HCT116 (cell line): ENCODE measurements at regions not wholly inside any gene's neighbourhood (a gene's known extent, or its start where the extent isn't known, plus 50 kb on each side); places are given as distances from the start of the nearest gene placed in this dataset.

Experiments
- ATAC-seq: fragments of 200-7000 bp; cut with Tn5 transposase; 2 replicates; pipeline ENCODE4 v1.9.1; 2020; ENCODE audit warnings: mild to moderate bottlenecking, moderate library complexity
- BruUV-seq: library from RNA; stranded (reverse); fragments of 400-500 nt; replicated peaks from 2 replicates; lab custom pipeline; 2021; lab: Mats Ljungman, UMichigan
- CTCF ChIA-PET: fragments of 300-600 bp; sonication (Branson Sonifier 250); formaldehyde crosslinking; loops from one replicate; lab custom pipeline; 2021; ENCODE audit warnings: antibody characterized with exemption; lab: Charles Lee
- POLR2A ChIA-PET: fragments of 300-600, 350-600 bp; sonication (Branson Sonifier 250); formaldehyde crosslinking; loops from one replicate; lab custom pipeline; 2021; ENCODE audit warnings: antibody characterized with exemption; lab: Charles Lee
- RAD21 ChIA-PET, 2 experiments: fragments of 300-600 bp; sonication (Branson Sonifier 250); formaldehyde crosslinking; loops; one replicate each; lab custom pipeline; 2023; ENCODE audit warnings: low total read pairs in 2 of 2; ENCODE audit not compliant: uncharacterized antibody in 2 of 2, unreplicated experiment in 2 of 2, low non-redundant PET in 1 of 2; lab: Charles Lee
- DNase-seq: peaks from one replicate; pipeline ENCODE4 v3.0.0-alpha.2; 2010; ENCODE audit warnings: low read depth, low spot score
- H2AFZ ChIP-seq: fragments of 200-600 bp; shearing (Covaris generic), sonication (generic); 2 replicates; pipeline ENCODE4 v1.6.1; 2017; ENCODE audit warnings: low read depth, mixed run types, mixed read lengths, antibody characterized with exemption, low read length; ENCODE audit not compliant: poor library complexity, severe bottlenecking
- H3K27ac ChIP-seq: 2 replicates; pipeline ENCODE4 v1.5.1; 2012; ENCODE audit warnings: low read depth, low read length
- H3K27me3 ChIP-seq: fragments of 200-600 bp; sonication (generic); 2 replicates; pipeline ENCODE4 v1.6.1; 2016; ENCODE audit warnings: mixed run types, low read length, mixed read lengths; ENCODE audit not compliant: insufficient read depth
- H3K36me3 ChIP-seq, 2 experiments: fragments of 200-500 bp in 1 of 2; fragments of 200-600 bp in 1 of 2; sonication (Bioruptor generic) in 1 of 2; sonication (generic) in 1 of 2; 2 replicates each; pipeline versions ENCODE4 v1.5.1 to v1.6.1; 2014 to 2016; ENCODE audit warnings: low read length in 2 of 2, inconsistent platforms in 1 of 2, mixed read lengths in 1 of 2, mixed run types in 1 of 2; ENCODE audit not compliant: insufficient read depth in 2 of 2, control insufficient read depth in 1 of 2
- H3K4me1 ChIP-seq, 2 experiments: fragments of 200-600 bp in 1 of 2; sonication (generic) in 1 of 2; 2 replicates each; pipeline versions ENCODE4 v1.5.1 to v1.6.1; 2012 to 2017; ENCODE audit warnings: low read length in 2 of 2, inconsistent platforms in 1 of 2, mild to moderate bottlenecking in 1 of 2, mixed read lengths in 1 of 2, mixed run types in 1 of 2, moderate library complexity in 1 of 2; ENCODE audit not compliant: insufficient read depth in 2 of 2, control insufficient read depth in 1 of 2
- H3K4me2 ChIP-seq: fragments of 200-600 bp; sonication (generic); 2 replicates; pipeline ENCODE4 v1.6.1; 2017; ENCODE audit warnings: mixed run types, low read length, mixed read lengths
- H3K4me3 ChIP-seq, 2 experiments: fragments of 200-600 bp in 1 of 2; sonication (generic) in 1 of 2; replicated peaks in 1 of 2; 2 replicates each; pipeline ENCODE4 v1.5.1; 2011 to 2016; ENCODE audit warnings: low read length in 2 of 2, control low read depth in 1 of 2, low read depth in 1 of 2, mild to moderate bottlenecking in 1 of 2, mixed read lengths in 1 of 2, mixed run types in 1 of 2
- H3K79me2 ChIP-seq: fragments of 200-600 bp; sonication (generic); 2 replicates; pipeline ENCODE4 v1.6.1; 2017; ENCODE audit warnings: mild to moderate bottlenecking, mixed run types, low read length, moderate library complexity, mixed read lengths; ENCODE audit not compliant: insufficient read depth
- H3K9ac ChIP-seq: fragments of 200-600 bp; sonication (generic); 2 replicates; pipeline ENCODE4 v1.6.1; 2016; ENCODE audit warnings: low read length, mixed read lengths
- H3K9me2 ChIP-seq: fragments of 200-600 bp; sonication (generic), shearing (Covaris generic); 2 replicates; pipeline ENCODE4 v1.6.1; 2017; ENCODE audit warnings: mixed run types, mild to moderate bottlenecking, moderate library complexity; ENCODE audit not compliant: insufficient read depth
- H3K9me3 ChIP-seq, 2 experiments: fragments of 200-500 bp in 1 of 2; fragments of 200-600 bp in 1 of 2; sonication (Bioruptor generic) in 1 of 2; sonication (generic) in 1 of 2; 2 replicates each; pipeline ENCODE4 v1.6.1; 2014 to 2017; ENCODE audit warnings: low read length in 2 of 2, mixed read lengths in 2 of 2, inconsistent platforms in 1 of 2, low read depth in 1 of 2, mild to moderate bottlenecking in 1 of 2, mixed run types in 1 of 2, moderate library complexity in 1 of 2; ENCODE audit not compliant: control insufficient read depth in 1 of 2, insufficient read depth in 1 of 2
- H4K20me1 ChIP-seq: fragments of 200-600 bp; sonication (generic), shearing (Covaris generic); 2 replicates; pipeline ENCODE4 v1.6.1; 2017; ENCODE audit warnings: mixed run types, mild to moderate bottlenecking, moderate library complexity; ENCODE audit not compliant: insufficient read depth
- CBX3 ChIP-seq: IDR thresholded peaks from 2 replicates; pipeline ENCODE4 v1.6.1; 2012; ENCODE audit warnings: low read depth
- EZH2phosphoT487 ChIP-seq: fragments of 200-600 bp; IDR thresholded peaks from 2 replicates; pipeline ENCODE4 v1.6.1; 2018; ENCODE audit warnings: antibody characterized with exemption, borderline replicate concordance
- FOSL1 ChIP-seq: IDR thresholded peaks from 2 replicates; pipeline ENCODE4 v1.6.1; 2012; ENCODE audit warnings: low read depth
- MAX ChIP-seq: IDR thresholded peaks from 2 replicates; pipeline ENCODE4 v1.6.1; 2012
- POLR2AphosphoS5 ChIP-seq: IDR thresholded peaks from 2 replicates; pipeline ENCODE4 v1.6.1; 2011; ENCODE audit warnings: mild to moderate bottlenecking, low read depth, low read length, moderate library complexity
- SP1 ChIP-seq: IDR thresholded peaks from 2 replicates; pipeline ENCODE4 v1.6.1; 2012; ENCODE audit warnings: low read depth
- YY1 ChIP-seq: IDR thresholded peaks from 2 replicates; pipeline ENCODE4 v1.6.1; 2011; ENCODE audit warnings: low read length, low read depth, moderate library complexity, mild to moderate bottlenecking; ENCODE audit not compliant: insufficient replicate concordance; ENCODE audit errors: extremely low read depth
- ZNF274 ChIP-seq: fragments of 200-500 bp; sonication (Bioruptor generic); IDR thresholded peaks from 2 replicates; pipeline ENCODE4 v1.6.1; 2014; ENCODE audit warnings: mild to moderate bottlenecking, low read depth, low read length, inconsistent platforms
- intact Hi-C: fragments of 100-400 bp; cut with micrococcal nuclease; formaldehyde crosslinking; loops from 2 replicates; pipeline ENCODE4 v1.10.0; 2022
- TF ChIP-seq, protein P1 (sequence below), 3 experiments: fragments of 200-600 bp in 1 of 3; sonication (generic) in 1 of 3; IDR thresholded peaks in 2 of 3; conservative IDR thresholded peaks in 1 of 3; 2 replicates each; pipeline ENCODE4 v1.5.1; 2012 to 2017; ENCODE audit warnings: low read depth in 2 of 3, low read length in 2 of 3, antibody characterized with exemption in 1 of 3, borderline replicate concordance in 1 of 3, control low read depth in 1 of 3, mild to moderate bottlenecking in 1 of 3, mixed read lengths in 1 of 3, mixed run types in 1 of 3, moderate library complexity in 1 of 3; ENCODE audit not compliant: insufficient read depth in 1 of 3

GRCh38 chr3:61349717-61350116 is 98.5 kb upstream of the FHIT start:
- intact Hi-C loops = no loop called here
- CTCF ChIA-PET = no interaction called here
- no peak for ATAC-seq

DNA sequence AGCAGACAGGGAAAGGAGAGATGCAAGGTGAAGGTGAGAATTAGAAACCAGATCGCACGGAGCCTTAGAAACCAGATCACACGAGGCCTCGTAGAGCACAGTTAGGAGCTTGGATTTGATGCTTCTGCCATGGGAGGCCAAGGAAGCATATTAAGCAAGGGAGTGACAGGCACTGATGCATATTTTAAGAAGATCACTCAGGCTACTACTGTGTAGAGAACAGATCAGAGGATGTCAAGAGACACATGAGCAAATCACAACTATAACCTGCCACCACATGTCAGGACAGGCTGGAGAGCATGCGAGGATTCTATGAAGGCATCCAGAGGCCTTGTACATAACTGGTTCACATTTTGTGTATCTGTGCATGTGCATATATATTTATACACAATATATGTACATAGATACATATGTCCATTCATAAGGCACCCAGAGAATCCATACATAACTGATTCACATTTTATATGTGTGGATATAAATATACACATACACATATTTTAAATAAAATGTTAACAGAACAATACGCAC is 99.6 kb upstream of the FHIT start:
- POLR2A ChIA-PET = no interaction called here
- no peaks in the 10 kb centered on the region for H3K9me2 ChIP-seq
- no peak overlapping the region for H3K4me2 ChIP-seq
- H3K9me3 ChIP-seq = no peaks in the 10 kb centered on the region
- H3K4me1 ChIP-seq = no peaks in the 10 kb centered on the region
- H3K9ac ChIP-seq = no peak overlapping the region
- intact Hi-C loops = no loop called here
- DNase-seq = no peak
- RAD21 ChIA-PET = no interaction called here
- TF ChIP-seq EZH2phosphoT487 = no peak
- TF ChIP-seq FOSL1 = no peak
- TF ChIP-seq, protein P1, sequence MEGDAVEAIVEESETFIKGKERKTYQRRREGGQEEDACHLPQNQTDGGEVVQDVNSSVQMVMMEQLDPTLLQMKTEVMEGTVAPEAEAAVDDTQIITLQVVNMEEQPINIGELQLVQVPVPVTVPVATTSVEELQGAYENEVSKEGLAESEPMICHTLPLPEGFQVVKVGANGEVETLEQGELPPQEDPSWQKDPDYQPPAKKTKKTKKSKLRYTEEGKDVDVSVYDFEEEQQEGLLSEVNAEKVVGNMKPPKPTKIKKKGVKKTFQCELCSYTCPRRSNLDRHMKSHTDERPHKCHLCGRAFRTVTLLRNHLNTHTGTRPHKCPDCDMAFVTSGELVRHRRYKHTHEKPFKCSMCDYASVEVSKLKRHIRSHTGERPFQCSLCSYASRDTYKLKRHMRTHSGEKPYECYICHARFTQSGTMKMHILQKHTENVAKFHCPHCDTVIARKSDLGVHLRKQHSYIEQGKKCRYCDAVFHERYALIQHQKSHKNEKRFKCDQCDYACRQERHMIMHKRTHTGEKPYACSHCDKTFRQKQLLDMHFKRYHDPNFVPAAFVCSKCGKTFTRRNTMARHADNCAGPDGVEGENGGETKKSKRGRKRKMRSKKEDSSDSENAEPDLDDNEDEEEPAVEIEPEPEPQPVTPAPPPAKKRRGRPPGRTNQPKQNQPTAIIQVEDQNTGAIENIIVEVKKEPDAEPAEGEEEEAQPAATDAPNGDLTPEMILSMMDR (IDR thresholded peaks at IDR 0.05 in 2 of 3, conservative IDR thresholded peaks at IDR 0.05 in 1 of 3; ENCODE audit: borderline replicate concordance in 1 of 3, insufficient read depth in 1 of 3, low read depth in 2 of 3, low read length in 2 of 3) = no peak
- TF ChIP-seq CBX3 = no peak
- ATAC-seq = no peak
- H3K4me3 ChIP-seq = no peak overlapping the region
- peaks cover 10% of the 10 kb centered on the region for H3K27me3 ChIP-seq
- BruUV-seq = no TSS peak
- H2AFZ ChIP-seq = no peak overlapping the region
- H3K27ac ChIP-seq = no peak overlapping the region
- H4K20me1 ChIP-seq = no peaks in the 10 kb centered on the region
- no peaks in the 10 kb centered on the region for H3K36me3 ChIP-seq
- CTCF ChIA-PET = no interaction called here
- H3K79me2 ChIP-seq = no peaks in the 10 kb centered on the region

More at GRCh38 chr3:61349717-61350116, 98.5 kb upstream of the FHIT start:
- no peak for TF ChIP-seq MAX
- TF ChIP-seq, protein P1 (IDR thresholded peaks at IDR 0.05 in 2 of 3, conservative IDR thresholded peaks at IDR 0.05 in 1 of 3; ENCODE audit: borderline replicate concordance in 1 of 3, insufficient read depth in 1 of 3, low read depth in 2 of 3, low read length in 2 of 3) = no peak
- TF ChIP-seq ZNF274 = no peak
- TF ChIP-seq POLR2AphosphoS5 = no peak
- TF ChIP-seq SP1 = no peak
- no peak for TF ChIP-seq YY1
- TF ChIP-seq, all 23 proteins: peak for 0
- Histone ChIP-seq H3K9ac (no peak overlapping the region), H3K27me3 (no peaks in the 10 kb centered on the region; the same call in 1 of the 2 replicates), H3K9me2 (no peaks in the 10 kb centered on the region), H4K20me1 (no peaks in the 10 kb centered on the region), H3K36me3 (no peaks in the 10 kb centered on the region), H3K27ac (no peak overlapping the region), H3K9me3 (no peaks in the 10 kb centered on the region), H3K4me1 (no peaks in the 10 kb centered on the region), H3K79me2 (no peaks in the 10 kb centered on the region), H2AFZ (no peak overlapping the region), H3K4me2 (no peak overlapping the region), H3K4me3 (no peak overlapping the region)
- RAD21 ChIA-PET = no interaction called here
- DNase-seq = no peak
- no TSS peak for BruUV-seq
- POLR2A ChIA-PET = no interaction called here
